ENCODE measurements at regions not wholly inside any gene's neighbourhood (a gene's known extent, or its start where the extent isn't known, plus 50 kb on each side); places are given as distances from the start of the nearest gene placed in this dataset.

GRCh38 chr1:208691012-208691411 is 446.8 kb upstream of the PLXNA2 start:
- no peak for TF ChIP-seq POLR2A (IDR thresholded peaks at IDR 0.05)
- TF ChIP-seq CTCF (IDR thresholded peaks at IDR 0.05) = no peak
